ENCODE measurements at regions not wholly inside any gene's neighbourhood (a gene's known extent, or its start where the extent isn't known, plus 50 kb on each side); places are given as distances from the start of the nearest gene placed in this dataset.

DNA sequence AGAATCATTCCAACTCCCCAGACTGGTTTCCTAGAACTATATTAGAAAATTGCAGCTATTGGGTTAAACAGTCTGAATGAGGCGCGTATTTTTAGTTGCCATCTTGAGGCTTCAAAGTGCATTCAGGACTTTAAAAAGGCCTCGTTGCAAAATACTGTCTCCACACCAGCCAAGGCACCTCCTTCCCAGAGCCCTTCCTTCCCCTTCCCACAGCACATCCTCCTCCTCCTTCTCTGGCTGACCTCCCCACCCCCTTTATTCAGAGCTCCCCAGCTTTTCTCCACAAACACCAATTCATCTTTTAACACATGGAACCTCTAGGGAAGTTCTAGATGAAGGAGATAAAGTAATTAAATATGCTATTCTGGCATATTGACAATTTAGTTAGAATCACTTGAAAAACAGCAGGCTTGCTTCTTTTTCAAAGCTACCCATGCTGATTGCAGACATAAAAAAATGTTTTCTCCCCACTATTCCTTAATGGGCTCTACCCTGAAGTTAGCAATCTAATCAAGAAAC is 90.3 kb downstream of the RTP5 start:
- no peak overlapping the region for H3K18ac ChIP-seq (ENCODE audit: extremely low read depth, low read length)
- H2BK5ac ChIP-seq (ENCODE audit: low read depth, low read length): no peak overlapping the region
- H3K56ac ChIP-seq (replicated peaks; ENCODE audit: insufficient read length, low read depth, low read length): no peak overlapping the region
- no peak for TF ChIP-seq KDM5A (IDR thresholded peaks at IDR 0.05; ENCODE audit: low read length)
- TF ChIP-seq BACH1 (IDR thresholded peaks at IDR 0.05; ENCODE audit: low read length): no peak
- TF ChIP-seq CREB1 (IDR thresholded peaks at IDR 0.05): no peak
- TF ChIP-seq BCL11A (IDR thresholded peaks at IDR 0.05; ENCODE audit: low read depth in 2 of 2, low read length in 2 of 2): no peak
- TF ChIP-seq SIX5 (IDR thresholded peaks at IDR 0.05; ENCODE audit: low read depth, low read length): no peak
- TF ChIP-seq, protein P1, sequence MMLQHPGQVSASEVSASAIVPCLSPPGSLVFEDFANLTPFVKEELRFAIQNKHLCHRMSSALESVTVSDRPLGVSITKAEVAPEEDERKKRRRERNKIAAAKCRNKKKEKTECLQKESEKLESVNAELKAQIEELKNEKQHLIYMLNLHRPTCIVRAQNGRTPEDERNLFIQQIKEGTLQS (IDR thresholded peaks at IDR 0.05; ENCODE audit: insufficient read depth, low read depth, low read length): no peak
- no peaks in the 10 kb centered on the region for H3K36me3 ChIP-seq (ENCODE audit: control insufficient read depth in 2 of 4, insufficient read depth in 4 of 4, low read length in 3 of 4)
- no peak overlapping the region for H3K4me2 ChIP-seq (ENCODE audit: insufficient read depth in 1 of 2, low read depth in 2 of 2, low read length in 2 of 2)
- no peaks in the 10 kb centered on the region for H3K79me1 ChIP-seq (ENCODE audit: low read depth, low read length)
- H3K9me3 ChIP-seq (ENCODE audit: insufficient read depth in 2 of 2, low read depth in 1 of 2, low read length in 1 of 2): no peaks in the 10 kb centered on the region
- H2AFZ ChIP-seq (ENCODE audit: low read length): no peak overlapping the region
- ChIA-PET POLR2A (ENCODE audit: partially characterized antibody) (no interaction called here), CTCF (ENCODE audit: partially characterized antibody) (no interaction called here)
- H4K8ac ChIP-seq (ENCODE audit: extremely low read depth, insufficient read depth, low read length): no peak overlapping the region
- DNase-seq (ENCODE audit: low read depth in 1 of 2, low spot score in 2 of 2) (no peak), FAIRE-seq (no peak)
- H3K14ac ChIP-seq (ENCODE audit: insufficient read length): no peak overlapping the region
- no peak overlapping the region for H2BK12ac ChIP-seq (ENCODE audit: low read depth, low read length)
- H3K27ac ChIP-seq (ENCODE audit: low read depth, low read length): no peak overlapping the region
- no peak overlapping the region for H3K23ac ChIP-seq (ENCODE audit: insufficient read length)
- H3K23me2 ChIP-seq (ENCODE audit: low read depth, low read length): no peaks in the 10 kb centered on the region
- no peak overlapping the region for H2BK15ac ChIP-seq (ENCODE audit: low read length)
- WGBS, 2 experiments (ENCODE audit: extremely low coverage in 1 of 2, insufficient coverage in 1 of 2, insufficient read length in 1 of 2, insufficient replicate concordance in 2 of 2, low coverage in 1 of 2, low lambda C conversion rate in 2 of 2, missing lambda C conversion rate in 1 of 2): 82% methylated on average over 3 of the region's 3 CpGs; no CpG with 5 or more reads in 1 of the 2 experiments
- no peak overlapping the region for H4K5ac ChIP-seq (ENCODE audit: insufficient read length, low read depth, low read length)
- peaks cover 0 to 3% of the 10 kb centered on the region in 2 experiments for H4K20me1 ChIP-seq (replicated peaks in 1 of 2; ENCODE audit: control insufficient read depth in 1 of 2, insufficient read depth in 2 of 2, low read length in 2 of 2)
- H4K91ac ChIP-seq (replicated peaks; ENCODE audit: insufficient read length, low read length): no peak overlapping the region
- no peak overlapping the region for H2AK5ac ChIP-seq (ENCODE audit: low read depth, low read length)
- no peak overlapping the region for H3K4ac ChIP-seq (replicated peaks; ENCODE audit: insufficient read length, low read depth, low read length)
- H3K79me2 ChIP-seq (ENCODE audit: control insufficient read depth in 1 of 2, insufficient read depth in 2 of 2, low read length in 2 of 2): no peaks in the 10 kb centered on the region
- H3K9ac ChIP-seq (replicated peaks in 1 of 4; ENCODE audit: extremely low read depth in 1 of 4, low read depth in 3 of 4, low read length in 3 of 4): no peak overlapping the region
- no peaks in the 10 kb centered on the region for H3K4me1 ChIP-seq (replicated peaks in 1 of 4; ENCODE audit: control insufficient read depth in 3 of 4, insufficient read depth in 4 of 4, low read length in 3 of 4)
- H3K4me3 ChIP-seq (ENCODE audit: extremely low read depth in 1 of 4, insufficient read depth in 2 of 4, low read depth in 3 of 4, low read length in 4 of 4): no peak overlapping the region
- no peak overlapping the region for H2BK20ac ChIP-seq (ENCODE audit: low read length)
- H3K27me3 ChIP-seq (replicated peaks in 1 of 4; ENCODE audit: control insufficient read depth in 3 of 4, extremely low read depth in 1 of 4, insufficient read depth in 3 of 4, low read length in 3 of 4): no peaks in the 10 kb centered on the region
- H2BK120ac ChIP-seq (replicated peaks; ENCODE audit: low read depth, low read length): no peak overlapping the region

Data from H1 (cell line).